GM12892 (cell line): ENCODE measurements at regions not wholly inside any gene's neighbourhood (a gene's known extent, or its start where the extent isn't known, plus 50 kb on each side); places are given as distances from the start of the nearest gene placed in this dataset.
"Not testable (repeated sequence)": the region's sequence is repeated elsewhere in the genome, so short reads cannot be mapped to it uniquely, and the experiment has no call there.

ENCODE experiments used
- DNase-seq: peaks from one replicate; pipeline ENCODE4 v3.0.0; 2011; ENCODE audit not compliant: insufficient read length
- FAIRE-seq: peaks from 2 replicates; lab custom pipeline; 2011; peaks lifted over from hg19 to GRCh38; lab: Jason Lieb, UNC
- POLR2A ChIP-seq: IDR thresholded peaks from 2 replicates; pipeline ENCODE4 v1.6.1; 2011; ENCODE audit warnings: low read depth, low read length, control low read depth
- POLR2AphosphoS5 ChIP-seq: IDR thresholded peaks from 2 replicates; pipeline ENCODE4 v1.6.1; 2011; ENCODE audit warnings: low read depth, low read length, control low read depth
- TAF1 ChIP-seq: IDR thresholded peaks from 2 replicates; pipeline ENCODE4 v1.6.1; 2011; ENCODE audit warnings: low read depth, mild to moderate bottlenecking, control low read depth, low read length, borderline replicate concordance

- no peak for FAIRE-seq
- no peak for TF ChIP-seq POLR2A
- TF ChIP-seq POLR2AphosphoS5: no peak
- no peak for TF ChIP-seq TAF1
- DNase-seq: no peak
Observed at GRCh38 chr7:155229548-155230168, 68.0 kb upstream of the INSIG1 start.

- no peak for DNase-seq
- TF ChIP-seq POLR2A: no peak
- TF ChIP-seq TAF1: no peak
- TF ChIP-seq POLR2AphosphoS5: no peak
- no peak for FAIRE-seq
Observed at GRCh38 chr7:155230169-155230593, 67.5 kb upstream of the INSIG1 start.

GRCh38 chr7:155231241-155231800 is 66.4 kb upstream of the INSIG1 start:
- DNase-seq: no peak
- no peak for FAIRE-seq
- TF ChIP-seq POLR2AphosphoS5 (no peak), POLR2A (no peak), TAF1 (no peak)

- TF ChIP-seq TAF1: no peak
- no peak for TF ChIP-seq POLR2AphosphoS5
- TF ChIP-seq POLR2A: no peak
- FAIRE-seq: no peak
- no peak for DNase-seq
Observed at GRCh38 chr7:155231941-155232340, 65.7 kb upstream of the INSIG1 start.

GRCh38 chr7:155232911-155233310 is 64.8 kb upstream of the INSIG1 start:
- no peak for TF ChIP-seq TAF1
- no peak for DNase-seq
- no peak for FAIRE-seq

- DNase-seq (no peak), FAIRE-seq (no peak)
- no peak for TF ChIP-seq POLR2A
- TF ChIP-seq POLR2AphosphoS5: no peak
- no peak for TF ChIP-seq TAF1
Observed at GRCh38 chr7:155233311-155234157, 64.1 kb upstream of the INSIG1 start.

- no peak for FAIRE-seq
Observed at GRCh38 chr7:155234158-155234492, 63.6 kb upstream of the INSIG1 start.

GRCh38 chr7:155234950-155235789 is 62.5 kb upstream of the INSIG1 start:
- TF ChIP-seq POLR2AphosphoS5: no peak
- TF ChIP-seq POLR2A: no peak
- no peak for TF ChIP-seq TAF1
- FAIRE-seq (no peak), DNase-seq (no peak)

More at GRCh38 chr7:155234158-155234492, 63.6 kb upstream of the INSIG1 start:
- no peak for DNase-seq
- no peak for TF ChIP-seq POLR2AphosphoS5
- no peak for TF ChIP-seq TAF1

GRCh38 chr7:155236386-155236785 is 61.3 kb upstream of the INSIG1 start:
- no peak for FAIRE-seq

GRCh38 chr7:155237297-155237696 is 60.4 kb upstream of the INSIG1 start:
- FAIRE-seq: no peak

More at GRCh38 chr7:155236386-155236785, 61.3 kb upstream of the INSIG1 start:
- no peak for TF ChIP-seq POLR2A
- no peak for TF ChIP-seq POLR2AphosphoS5
- TF ChIP-seq TAF1: no peak
- DNase-seq: no peak

GRCh38 chr7:155237730-155238129 is 59.9 kb upstream of the INSIG1 start:
- DNase-seq (no peak), FAIRE-seq (no peak)
- TF ChIP-seq TAF1: no peak
- no peak for TF ChIP-seq POLR2A
- TF ChIP-seq POLR2AphosphoS5: no peak

More at GRCh38 chr7:155237297-155237696, 60.4 kb upstream of the INSIG1 start:
- no peak for TF ChIP-seq POLR2A
- TF ChIP-seq TAF1: no peak
- TF ChIP-seq POLR2AphosphoS5: no peak
- no peak for DNase-seq

- not testable (repeated sequence) for DNase-seq, FAIRE-seq
Observed at GRCh38 chr7:155239431-155240087, 58.1 kb upstream of the INSIG1 start.
